ENCODE measurements at regions not wholly inside any gene's neighbourhood (a gene's known extent, or its start where the extent isn't known, plus 50 kb on each side); places are given as distances from the start of the nearest gene placed in this dataset.

DNA sequence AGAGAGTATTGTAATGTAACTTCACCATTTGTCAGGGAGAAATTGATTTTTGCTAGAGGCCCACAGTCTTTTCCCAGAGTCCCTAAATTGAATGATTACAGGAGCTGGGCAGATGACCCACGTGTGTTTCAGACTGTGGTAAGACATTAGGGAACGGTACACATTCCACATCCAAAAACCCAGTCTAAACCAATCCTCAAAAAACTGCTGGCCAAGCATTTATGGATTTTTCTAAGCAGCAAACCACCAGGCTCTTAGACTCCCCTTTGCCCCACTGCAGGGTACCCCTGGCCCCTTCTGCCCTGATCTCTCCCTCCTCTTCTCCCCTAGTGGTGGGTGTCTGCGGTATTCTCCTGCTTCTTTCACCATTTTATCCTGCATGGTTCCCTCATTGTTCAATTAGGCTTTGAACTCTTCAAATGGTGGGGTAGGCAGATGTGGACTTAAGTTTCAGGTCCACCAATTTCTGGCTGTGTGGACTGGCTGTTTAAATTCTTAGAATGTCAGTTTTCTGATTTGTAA is 135.5 kb upstream of the SORCS3 start:
- no peak for DNase-seq (ENCODE audit: low spot score)

GRCh38 chr10:104509981-104510380 is 131.1 kb upstream of the SORCS3 start:
- no peak for DNase-seq (ENCODE audit: low spot score)

- DNase-seq (ENCODE audit: low spot score), result no peak
Observed at GRCh38 chr10:104510644-104511043, 130.4 kb upstream of the SORCS3 start.

DNA sequence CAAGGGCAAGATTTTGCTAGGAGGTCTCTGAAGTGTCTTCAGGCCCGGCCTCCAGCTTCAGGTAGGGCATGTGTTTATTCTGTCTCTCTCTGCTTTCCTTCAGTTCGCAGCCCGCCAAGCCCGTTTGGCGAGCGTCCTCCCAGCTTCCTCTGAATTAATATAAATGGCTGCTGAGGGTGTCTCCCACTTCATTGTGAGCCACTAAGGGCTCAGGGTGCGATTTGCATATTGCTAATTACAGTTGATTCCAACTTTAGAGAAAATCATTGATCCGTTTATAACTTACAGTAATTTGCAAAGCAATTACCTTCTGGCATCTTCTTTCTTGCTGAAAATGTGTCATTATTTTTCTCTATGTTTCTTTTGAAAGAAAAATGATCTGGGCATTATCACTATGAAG is 128.3 kb upstream of the SORCS3 start:
- DNase-seq (ENCODE audit: low spot score), result no peak

- DNase-seq (ENCODE audit: low spot score), result no peak
Observed at GRCh38 chr10:104515678-104516199, 125.4 kb upstream of the SORCS3 start.

DNA sequence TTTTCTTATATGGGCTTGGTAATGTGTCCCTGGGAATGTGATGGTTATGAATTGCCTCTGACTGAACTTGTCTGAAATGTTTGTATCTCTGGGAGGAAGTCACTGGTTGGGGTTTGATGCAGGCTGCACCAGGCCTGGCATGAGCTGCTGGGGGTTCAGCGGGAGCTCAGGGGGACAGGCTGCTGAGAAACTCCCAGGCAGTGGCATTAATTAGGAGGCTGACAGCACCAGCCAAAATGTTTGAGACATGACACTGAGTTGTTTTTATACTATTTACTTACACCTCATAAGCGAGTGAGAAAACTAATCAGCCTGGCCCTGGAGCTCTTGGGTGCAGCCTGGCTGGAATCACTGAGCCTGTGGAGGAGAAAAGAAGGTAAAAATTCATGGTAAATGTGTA is 124.1 kb upstream of the SORCS3 start:
- no peak for DNase-seq (ENCODE audit: low spot score)

- DNase-seq (ENCODE audit: low spot score), result no peak
Observed at GRCh38 chr10:104517946-104518345, 123.1 kb upstream of the SORCS3 start.

- DNase-seq (ENCODE audit: low spot score), result no peak
Observed at GRCh38 chr10:104518891-104519290, 122.2 kb upstream of the SORCS3 start.

DNA sequence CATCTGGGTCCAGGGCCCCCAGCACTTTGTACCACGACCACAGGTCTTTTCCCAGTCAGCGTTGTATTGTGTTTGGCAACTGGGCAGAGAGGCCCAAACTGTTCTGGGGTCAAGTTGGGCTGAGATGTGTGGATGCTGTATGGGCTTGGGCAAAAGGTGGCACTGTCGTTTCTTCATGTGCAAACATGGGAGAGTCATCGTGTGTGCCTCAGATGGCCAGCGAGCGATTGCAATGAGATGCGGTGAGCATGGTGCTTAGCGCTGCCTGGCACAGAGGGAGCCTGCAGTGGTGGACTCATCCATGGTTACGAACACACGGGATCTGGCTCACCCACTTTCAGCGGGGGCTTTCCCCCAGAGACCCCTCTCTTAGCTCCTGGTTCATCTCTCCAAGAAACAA is 120.4 kb upstream of the SORCS3 start:
- DNase-seq (ENCODE audit: low spot score), result no peak

DNA sequence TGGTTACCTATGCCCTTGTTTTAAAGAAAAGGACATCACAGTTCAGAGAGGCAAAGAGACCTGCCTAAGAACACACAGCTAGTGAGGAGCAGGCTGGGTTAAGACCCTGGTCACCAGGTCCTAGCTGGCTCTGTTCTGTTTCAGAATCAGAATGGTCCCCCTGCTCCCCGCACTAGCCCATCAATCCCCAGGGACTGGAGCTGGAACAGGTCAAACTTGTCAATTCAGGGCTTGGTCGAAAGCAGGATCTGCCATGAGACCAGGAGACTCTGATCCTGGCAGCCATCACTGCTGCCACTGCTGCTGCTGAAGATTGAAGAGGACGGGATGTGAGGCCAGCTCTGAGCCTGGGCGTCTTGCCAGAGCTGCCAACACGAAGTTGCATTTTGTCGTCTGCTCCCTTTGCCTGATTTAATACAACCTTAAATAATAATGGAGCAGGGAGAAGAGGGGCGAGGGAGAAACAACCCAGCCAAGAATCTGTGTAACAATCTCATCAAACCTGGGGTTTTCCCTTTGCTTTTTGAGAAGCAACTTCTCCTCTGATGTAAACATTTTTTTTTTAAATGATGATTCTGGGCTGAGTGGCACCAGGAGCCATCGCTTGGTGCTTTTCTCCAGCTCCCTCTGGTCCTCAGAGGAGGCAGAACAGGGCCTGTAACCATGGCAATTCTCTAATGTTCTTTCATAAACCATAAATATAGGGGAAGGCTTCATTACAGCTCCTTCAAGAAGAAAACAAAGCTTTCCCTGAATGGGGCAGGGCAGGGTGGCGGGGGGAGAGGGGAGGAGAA is 119.0 kb upstream of the SORCS3 start:
- no peak for DNase-seq (ENCODE audit: low spot score)

- DNase-seq (ENCODE audit: low spot score), result no peak
Observed at GRCh38 chr10:104526188-104526587, 114.9 kb upstream of the SORCS3 start.

- DNase-seq (ENCODE audit: low spot score), result no peak
Observed at GRCh38 chr10:104527013-104527412, 114.1 kb upstream of the SORCS3 start.

GRCh38 chr10:104540181-104540580 is 100.9 kb upstream of the SORCS3 start:
- no peak for DNase-seq (ENCODE audit: low spot score)

DNA sequence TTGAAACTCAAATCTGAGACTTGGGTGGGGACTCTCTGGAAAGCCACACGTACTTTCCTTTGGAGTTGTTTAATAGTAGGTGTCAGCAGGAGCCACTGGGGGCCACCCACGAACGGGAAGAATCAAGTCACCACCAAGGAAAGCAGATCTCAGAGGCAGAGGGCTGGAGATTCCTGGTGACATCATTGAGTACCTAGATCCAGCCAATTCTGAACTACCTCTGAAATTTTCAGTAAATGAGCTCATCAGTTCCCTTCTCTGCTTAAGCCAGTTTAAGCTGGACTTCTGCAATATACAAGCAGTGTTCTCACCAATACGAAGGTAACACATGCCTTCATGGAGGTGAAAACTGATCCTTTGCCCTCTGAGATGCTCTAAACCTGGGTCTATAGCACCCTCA is 99.3 kb upstream of the SORCS3 start:
- DNase-seq (ENCODE audit: low spot score), result no peak

- no peak for DNase-seq (ENCODE audit: low spot score)
Observed at GRCh38 chr10:104546336-104546735, 94.8 kb upstream of the SORCS3 start.

GRCh38 chr10:104546756-104547155 is 94.3 kb upstream of the SORCS3 start:
- DNase-seq (ENCODE audit: low spot score), result no peak

- DNase-seq (ENCODE audit: low spot score), result no peak
Observed at GRCh38 chr10:104548090-104548489, 93.0 kb upstream of the SORCS3 start.

DNA sequence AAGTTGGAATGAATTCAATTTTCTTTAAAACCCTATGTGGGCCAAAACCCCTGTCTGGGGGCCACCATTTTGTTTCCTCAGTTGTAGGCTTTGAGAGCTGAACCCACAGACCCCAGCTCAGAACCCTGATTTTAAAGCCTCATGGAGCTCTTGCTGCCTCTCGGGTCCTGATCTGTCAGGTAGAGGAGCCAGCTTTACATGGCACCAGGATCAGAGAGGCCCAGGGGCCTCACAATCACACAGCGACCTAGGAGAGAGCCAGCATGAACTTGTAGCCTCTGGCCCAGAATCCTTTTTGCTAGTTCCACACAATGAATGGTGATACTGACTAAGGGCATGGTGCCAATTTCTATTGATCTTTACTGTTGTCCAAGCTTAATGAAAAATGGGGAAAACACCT is 84.3 kb upstream of the SORCS3 start:
- no peak for DNase-seq (ENCODE audit: low spot score)

- DNase-seq (ENCODE audit: low spot score), result no peak
Observed at GRCh38 chr10:104557966-104558365, 83.1 kb upstream of the SORCS3 start.

DNA sequence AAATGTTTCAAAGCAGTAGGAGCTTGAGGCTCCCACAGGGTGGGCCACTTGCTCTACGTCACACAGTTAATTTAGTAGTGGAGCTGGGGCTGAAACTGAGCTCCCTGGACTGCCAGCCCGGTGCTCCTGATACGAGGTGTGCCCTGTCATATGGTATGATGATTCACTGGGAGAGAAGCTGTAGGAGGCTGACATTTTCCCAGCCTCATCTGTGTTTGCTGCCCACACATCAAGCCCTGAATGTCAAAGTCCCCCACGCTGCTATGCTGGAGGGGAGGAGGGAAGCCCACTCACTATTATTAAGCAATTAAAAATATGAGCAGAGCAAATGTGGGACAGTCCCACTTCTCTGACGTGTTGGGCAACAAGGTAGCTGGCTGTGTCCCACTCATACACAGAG is 81.2 kb upstream of the SORCS3 start:
- no peak for DNase-seq (ENCODE audit: low spot score)

DNA sequence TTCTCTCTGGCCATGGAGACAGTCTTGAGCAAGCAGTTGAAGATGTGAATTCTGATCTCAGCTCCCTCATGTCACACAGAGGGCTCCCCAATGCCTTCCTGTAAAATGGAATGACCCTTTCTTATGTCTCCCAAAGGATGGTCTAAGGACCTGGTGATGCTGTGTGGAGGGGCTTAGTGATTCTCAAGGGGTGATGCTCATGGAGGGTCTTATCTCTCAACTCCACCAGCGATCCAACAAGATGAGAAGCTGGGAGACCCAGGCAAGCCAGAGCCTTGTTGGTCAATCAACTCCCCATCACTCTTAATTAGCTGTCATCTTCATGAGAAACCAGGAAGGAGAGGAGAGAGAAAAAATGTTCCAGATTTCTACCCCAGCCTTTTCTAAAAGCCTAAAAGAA is 78.0 kb upstream of the SORCS3 start:
- DNase-seq (ENCODE audit: low spot score), result no peak

DNA sequence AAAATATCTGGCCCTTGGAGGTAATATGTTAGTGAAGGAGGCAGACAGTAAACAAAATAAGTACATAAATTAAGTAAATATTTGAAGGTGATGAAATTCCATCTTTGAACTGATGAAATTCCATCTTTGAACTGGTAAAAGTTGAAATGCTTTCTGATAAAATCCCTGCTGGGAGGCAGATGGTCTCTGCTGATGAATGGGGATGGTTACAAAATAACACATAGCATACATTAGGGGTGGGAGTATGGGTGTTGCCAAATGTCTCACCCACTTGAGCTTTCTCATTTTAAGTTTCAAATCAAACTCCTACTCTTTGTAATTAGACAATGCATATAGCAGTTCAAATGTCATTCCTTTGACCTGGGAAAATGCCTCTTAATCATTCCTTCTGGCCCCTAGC is 77.5 kb upstream of the SORCS3 start:
- no peak for DNase-seq (ENCODE audit: low spot score)

GRCh38 chr10:104574427-104574826 is 66.7 kb upstream of the SORCS3 start:
- no peak for DNase-seq (ENCODE audit: low spot score)

- no peak for DNase-seq (ENCODE audit: low spot score)
Observed at GRCh38 chr10:104574838-104575237, 66.3 kb upstream of the SORCS3 start.
